PC-3 (cell line): ENCODE measurements at regions not wholly inside any gene's neighbourhood (a gene's known extent, or its start where the extent isn't known, plus 50 kb on each side); places are given as distances from the start of the nearest gene placed in this dataset.

Source experiments
- ATAC-seq: fragments of 200-7000 bp; cut with Tn5 transposase; 2 replicates; pipeline ENCODE4 v1.9.1; 2020; ENCODE audit warnings: mild to moderate bottlenecking, moderate library complexity
- BruUV-seq: library from RNA; stranded (reverse); fragments of 400-500 nt; replicated peaks from 2 replicates; lab custom pipeline; 2021; lab: Mats Ljungman, UMichigan
- CTCF ChIA-PET: fragments of 300-600 bp; sonication (Branson Sonifier 250); formaldehyde crosslinking; loops from one replicate; lab custom pipeline; 2022; ENCODE audit warnings: antibody characterized with exemption; lab: Charles Lee
- POLR2A ChIA-PET: fragments of 300-600 bp; sonication (Branson Sonifier 250); formaldehyde crosslinking; loops from one replicate; lab custom pipeline; 2022; ENCODE audit warnings: antibody characterized with exemption; ENCODE audit not compliant: unreplicated experiment; lab: Charles Lee
- DNase-seq: peaks from one replicate; pipeline ENCODE4 v3.0.0-alpha.2; 2015
- H2AFZ ChIP-seq: fragments of 300-600 bp; sonication (generic); 2 replicates; pipeline ENCODE4 v1.6.0; 2016; ENCODE audit warnings: antibody characterized with exemption, low read length
- H3F3A ChIP-seq: fragments of 300-600 bp; sonication (generic); one replicate; pipeline ENCODE4 v1.6.0; 2017; ENCODE audit warnings: antibody characterized with exemption, low read length, control low read depth, mild to moderate bottlenecking; ENCODE audit not compliant: unreplicated experiment
- H3K27ac ChIP-seq: fragments of 300-600 bp; sonication (generic); 2 replicates; pipeline ENCODE4 v1.5.1; 2016; ENCODE audit warnings: mild to moderate bottlenecking, low read length
- H3K27me3 ChIP-seq: fragments of 300-600 bp; sonication (generic); 2 replicates; pipeline ENCODE4 v1.6.1; 2016; ENCODE audit warnings: low read length, mixed read lengths
- H3K36me3 ChIP-seq: fragments of 300-600 bp; sonication (generic); 2 replicates; pipeline ENCODE4 v1.6.1; 2016; ENCODE audit warnings: low read depth, mixed run types, low read length, mixed read lengths
- H3K4me1 ChIP-seq: fragments of 300-600 bp; sonication (generic); 2 replicates; pipeline ENCODE4 v1.5.1; 2016; ENCODE audit warnings: low read length; ENCODE audit not compliant: insufficient read depth
- H3K4me2 ChIP-seq: fragments of 300-600 bp; sonication (generic); 2 replicates; pipeline ENCODE4 v1.6.0; 2016; ENCODE audit warnings: low read length
- H3K4me3 ChIP-seq: fragments of 300-600 bp; sonication (generic); 2 replicates; pipeline ENCODE4 v1.5.1; 2016; ENCODE audit warnings: mild to moderate bottlenecking, low read length, mixed read lengths
- H3K79me2 ChIP-seq: fragments of 300-600 bp; sonication (generic); 2 replicates; pipeline ENCODE4 v1.6.1; 2017; ENCODE audit warnings: low read length, mixed read lengths
- H3K9ac ChIP-seq: fragments of 300-600 bp; sonication (generic); 2 replicates; pipeline ENCODE4 v1.6.0; 2016; ENCODE audit warnings: mild to moderate bottlenecking, low read length
- H3K9me2 ChIP-seq: fragments of 300-600 bp; sonication (generic); replicated peaks from 2 replicates; pipeline ENCODE4 v1.6.1; 2016; ENCODE audit warnings: mixed run types, low read length, mixed read lengths
- H3K9me3 ChIP-seq: fragments of 300-600 bp; sonication (generic); 2 replicates; pipeline ENCODE4 v1.6.1; 2016; ENCODE audit warnings: low read length, mixed read lengths
- H4K20me1 ChIP-seq: fragments of 300-600 bp; sonication (generic); 2 replicates; pipeline ENCODE4 v1.6.1; 2016; ENCODE audit warnings: low read length, mixed read lengths
- CTCF ChIP-seq: fragments of 300-600 bp; sonication (generic); conservative IDR thresholded peaks from 2 replicates; pipeline ENCODE4 v1.5.1; 2017; ENCODE audit warnings: antibody characterized with exemption, low read depth, mild to moderate bottlenecking, low read length
- EZH2 ChIP-seq: fragments of 300-600 bp; sonication (generic); IDR thresholded peaks from one replicate; pipeline ENCODE4 v1.6.1; 2017; ENCODE audit warnings: antibody characterized with exemption, mild to moderate bottlenecking, low read length; ENCODE audit not compliant: unreplicated experiment
- EZH2phosphoT487 ChIP-seq: fragments of 300-600 bp; sonication (generic); IDR thresholded peaks from 2 replicates; pipeline ENCODE4 v1.6.1; 2018; ENCODE audit warnings: mild to moderate bottlenecking, antibody characterized with exemption, low read length, borderline replicate concordance
- intact Hi-C: fragments of 100-400 bp; cut with micrococcal nuclease; formaldehyde crosslinking; loops from 2 replicates; pipeline ENCODE4 v1.9.0; 2023

DNA sequence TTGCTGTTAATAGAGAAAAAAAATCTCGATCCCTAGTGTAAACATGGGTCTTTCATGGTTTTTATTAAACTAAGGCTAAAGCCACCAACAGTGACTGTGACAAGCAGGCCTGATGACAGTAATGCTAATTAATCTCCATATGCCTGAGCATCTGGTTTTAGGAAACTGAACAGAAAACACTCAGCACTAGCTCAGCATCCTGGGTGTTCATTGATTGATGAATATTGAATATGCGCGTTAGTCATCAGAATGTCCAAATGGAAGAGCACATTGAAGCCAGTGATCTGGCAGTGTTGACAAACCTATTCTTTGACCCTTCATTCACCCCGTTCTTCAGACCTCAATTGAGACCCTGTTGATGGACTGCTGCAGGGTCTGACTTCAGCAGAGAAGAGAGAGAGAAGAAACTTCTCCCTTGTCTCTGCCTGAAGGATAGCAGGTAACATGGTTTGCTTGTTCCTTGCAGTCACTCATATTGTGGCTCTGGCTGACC lies 283.8 kb downstream of the RDH14 start:
- H2AFZ ChIP-seq: no peak overlapping the region
- no peaks in the 10 kb centered on the region for H3K36me3 ChIP-seq
- intact Hi-C loops: no loop called here
- no peaks in the 10 kb centered on the region for H3K79me2 ChIP-seq
- no peaks in the 10 kb centered on the region for H3K27me3 ChIP-seq
- no peak overlapping the region for H3K4me2 ChIP-seq
- no peak overlapping the region for H3K27ac ChIP-seq
- no peaks in the 10 kb centered on the region for H3K9me2 ChIP-seq
- ATAC-seq (no peak), DNase-seq (no peak)
- no peaks in the 10 kb centered on the region for H3F3A ChIP-seq
- H3K9me3 ChIP-seq: no peaks in the 10 kb centered on the region
- no TSS peak for BruUV-seq
- no peak for TF ChIP-seq CTCF
- TF ChIP-seq EZH2phosphoT487: no peak
- TF ChIP-seq EZH2: no peak
- no peaks in the 10 kb centered on the region for H4K20me1 ChIP-seq
- H3K4me1 ChIP-seq: no peaks in the 10 kb centered on the region
- POLR2A ChIA-PET: no interaction called here
- no peak overlapping the region for H3K9ac ChIP-seq
- CTCF ChIA-PET: no interaction called here
- H3K4me3 ChIP-seq: no peak overlapping the region

- Histone ChIP-seq H3K36me3 (no peaks in the 10 kb centered on the region), H3K4me1 (no peaks in the 10 kb centered on the region), H2AFZ (no peak overlapping the region), H3K9me3 (no peaks in the 10 kb centered on the region), H3K4me3 (no peak overlapping the region), H3K27me3 (no peaks in the 10 kb centered on the region), H4K20me1 (no peaks in the 10 kb centered on the region), H3K9ac (no peak overlapping the region), H3F3A (no peaks in the 10 kb centered on the region), H3K9me2 (no peaks in the 10 kb centered on the region), H3K4me2 (no peak overlapping the region), H3K79me2 (no peaks in the 10 kb centered on the region), H3K27ac (no peak overlapping the region)
- ATAC-seq (no peak), DNase-seq (no peak)
- ChIA-PET CTCF (no interaction called here), POLR2A (no interaction called here)
- TF ChIP-seq EZH2phosphoT487 (no peak), EZH2 (no peak), CTCF (no peak)
- intact Hi-C loops: no loop called here
- no TSS peak for BruUV-seq
Measured at GRCh38 chr2:18273205-18273604, 287.2 kb downstream of the RDH14 start.

DNA sequence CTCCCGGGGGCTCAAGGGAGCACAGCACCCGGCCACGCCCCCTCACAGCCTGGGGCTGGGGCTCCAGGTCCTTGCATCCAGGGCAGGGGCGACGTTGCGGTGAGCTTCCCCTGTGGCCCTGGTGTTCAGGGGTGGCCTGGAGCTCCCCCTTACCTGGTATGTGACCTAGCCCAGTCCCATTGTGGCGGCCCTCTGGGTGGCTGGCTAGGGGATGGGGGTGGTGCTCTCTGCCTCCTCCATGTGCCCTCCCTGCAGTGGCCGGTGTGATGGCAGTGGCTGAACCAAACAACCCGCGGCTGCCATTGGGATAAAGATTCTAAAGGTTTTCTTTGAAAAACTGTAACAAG lies 288.3 kb downstream of the RDH14 start:
- Histone ChIP-seq H3K4me3 (no peak overlapping the region), H3K27ac (no peak overlapping the region), H3K9ac (no peak overlapping the region)

More for the DNA sequence above, 288.3 kb downstream of the RDH14 start:
- H2AFZ ChIP-seq: no peak overlapping the region
- H3K9me2 ChIP-seq: no peaks in the 10 kb centered on the region
- no peaks in the 10 kb centered on the region for H4K20me1 ChIP-seq
- no peaks in the 10 kb centered on the region for H3K4me1 ChIP-seq
- no peaks in the 10 kb centered on the region for H3K9me3 ChIP-seq
- intact Hi-C loops: no loop called here
- H3K4me2 ChIP-seq: no peak overlapping the region
- H3F3A ChIP-seq: no peaks in the 10 kb centered on the region
- ATAC-seq (no peak), DNase-seq (no peak)
- ChIA-PET CTCF (no interaction called here), POLR2A (no interaction called here)
- no peaks in the 10 kb centered on the region for H3K36me3 ChIP-seq
- H3K79me2 ChIP-seq: no peaks in the 10 kb centered on the region
- no TSS peak for BruUV-seq
- no peak for TF ChIP-seq CTCF
- TF ChIP-seq EZH2phosphoT487: no peak
- TF ChIP-seq EZH2: no peak
- no peaks in the 10 kb centered on the region for H3K27me3 ChIP-seq
